DOHH2 (cell line): ENCODE measurements at regions not wholly inside any gene's neighbourhood (a gene's known extent, or its start where the extent isn't known, plus 50 kb on each side); places are given as distances from the start of the nearest gene placed in this dataset.

ENCODE experiments used
- CTCF ChIP-seq: fragments of 200-600 bp; sonication (generic); IDR thresholded peaks from one replicate; pipeline ENCODE4 v1.5.1; 2014; ENCODE audit warnings: antibody characterized with exemption, mild to moderate bottlenecking, low read depth, low read length; ENCODE audit not compliant: poor library complexity, severe bottlenecking
- EZH2phosphoT487 ChIP-seq: fragments of 200-600 bp; sonication (generic); IDR thresholded peaks from 2 replicates; pipeline ENCODE4 v1.6.1; 2017; ENCODE audit warnings: borderline replicate concordance, mild to moderate bottlenecking, antibody characterized with exemption, low read length, moderate library complexity, mixed read lengths

- no peak for TF ChIP-seq CTCF
- TF ChIP-seq EZH2phosphoT487 = no peak
Measured at GRCh38 chr15:31434588-31435260, 108.1 kb downstream of the KLF13 start.
